GM19463 (cell line): ENCODE measurements at regions not wholly inside any gene's neighbourhood (a gene's known extent, or its start where the extent isn't known, plus 50 kb on each side); places are given as distances from the start of the nearest gene placed in this dataset.

Experiments
- ATAC-seq: cut with Tn5 transposase; IDR thresholded peaks from one replicate; pipeline ENCODE4 v1.9.1; 2021; ENCODE audit warnings: mild to moderate bottlenecking, moderate library complexity; ENCODE audit not compliant: unreplicated experiment

DNA sequence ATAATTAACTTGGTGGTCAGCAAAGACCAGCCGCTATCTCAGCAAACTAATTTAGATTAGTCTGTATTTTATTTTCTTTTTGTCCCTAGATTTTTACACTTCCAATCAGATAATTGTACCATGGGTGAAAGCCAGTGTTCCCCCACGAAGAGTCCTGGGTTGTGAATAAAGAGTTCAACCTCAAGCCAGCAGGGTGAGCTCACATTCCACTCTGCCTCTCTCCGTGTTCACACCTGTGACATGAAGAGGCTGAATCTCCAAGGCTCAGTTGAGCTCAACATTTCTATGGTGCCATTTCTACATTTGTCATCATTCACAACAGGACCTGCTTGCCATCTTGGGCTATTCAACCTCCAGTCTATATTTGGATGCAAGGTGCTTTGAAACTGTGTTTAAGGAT is 771.5 kb downstream of the GALR1 start:
- ATAC-seq, result no peak

- ATAC-seq, result no peak
Measured at GRCh38 chr18:78031589-78031988, 781.9 kb downstream of the GALR1 start.

DNA sequence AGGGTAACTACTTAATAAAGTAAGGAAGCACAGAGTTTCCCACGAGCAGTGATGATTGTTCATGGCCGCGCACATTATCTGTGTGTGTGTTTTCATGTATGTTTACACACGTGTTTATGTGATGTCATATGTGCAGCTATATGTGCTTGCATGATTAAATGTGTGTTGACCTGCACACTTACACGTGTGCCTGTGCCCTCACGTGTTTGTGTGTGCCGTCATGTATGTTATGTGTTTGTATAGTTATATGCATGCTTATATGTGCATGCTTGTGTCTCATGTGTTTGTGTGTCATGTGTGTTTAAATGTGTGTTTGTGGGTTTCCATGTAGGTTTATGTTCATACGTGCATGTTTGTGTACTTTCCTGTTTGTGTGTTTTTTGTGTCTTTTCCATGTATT is 782.3 kb downstream of the GALR1 start:
- no peak for ATAC-seq

DNA sequence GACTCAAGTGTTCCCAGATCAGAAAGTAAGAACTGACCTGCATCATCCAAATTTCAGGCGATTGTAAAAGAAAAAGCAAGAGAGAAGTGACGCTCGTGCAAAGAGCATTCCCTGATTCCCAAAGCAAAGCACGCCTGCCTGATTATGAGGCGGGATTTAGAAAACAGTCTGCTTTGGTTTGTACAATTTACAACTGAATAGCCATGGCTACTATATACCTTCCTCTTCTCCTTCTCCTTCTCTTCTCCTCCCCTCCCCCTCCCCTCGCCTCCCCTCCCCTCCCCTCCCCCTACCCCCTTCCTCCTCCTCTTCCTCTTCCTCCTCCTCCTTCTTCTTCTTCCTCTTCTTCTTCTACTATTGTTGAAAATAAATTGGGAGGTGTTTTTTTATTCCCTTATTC is 782.9 kb downstream of the GALR1 start:
- ATAC-seq, result no peak

GRCh38 chr18:78034755-78035154 is 785.1 kb downstream of the GALR1 start:
- ATAC-seq, result no peak

DNA sequence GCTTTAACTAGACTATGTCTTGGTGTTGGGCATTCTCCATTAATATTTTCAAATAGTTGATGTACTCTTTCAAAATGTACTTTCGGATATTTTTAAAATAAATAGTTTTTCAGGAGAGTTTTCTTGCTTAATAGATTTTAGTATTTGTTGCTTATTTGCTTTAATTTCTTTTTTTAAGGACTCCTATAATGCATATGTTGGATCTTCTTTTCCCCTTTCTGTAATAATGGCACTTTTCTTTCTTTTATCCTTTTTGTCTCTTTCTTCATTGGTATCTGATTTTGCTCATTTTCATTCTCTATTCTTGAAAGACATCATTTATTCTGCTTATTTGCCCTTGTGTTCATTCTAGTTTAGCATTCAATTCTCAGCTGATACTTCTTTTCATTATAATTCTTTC is 791.6 kb downstream of the GALR1 start:
- no peak for ATAC-seq

DNA sequence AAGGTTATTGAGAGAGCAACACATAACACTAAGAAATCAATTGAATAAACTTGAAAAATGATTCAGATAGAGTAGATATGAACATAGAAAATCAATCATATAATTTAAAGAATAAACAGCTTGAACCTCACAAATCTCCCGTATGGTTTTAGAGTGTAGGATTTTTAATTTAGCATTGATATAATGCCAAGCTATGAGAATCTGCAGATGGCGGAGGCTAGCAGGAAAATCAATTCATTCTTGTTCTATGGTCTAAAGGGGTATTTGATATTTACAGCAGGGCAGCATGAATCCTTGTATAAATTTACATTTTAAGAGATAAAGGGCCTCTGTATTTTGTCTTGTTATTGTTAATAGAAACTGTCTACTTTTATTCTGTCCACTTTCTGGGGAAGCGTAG is 797.0 kb downstream of the GALR1 start:
- no peak for ATAC-seq

DNA sequence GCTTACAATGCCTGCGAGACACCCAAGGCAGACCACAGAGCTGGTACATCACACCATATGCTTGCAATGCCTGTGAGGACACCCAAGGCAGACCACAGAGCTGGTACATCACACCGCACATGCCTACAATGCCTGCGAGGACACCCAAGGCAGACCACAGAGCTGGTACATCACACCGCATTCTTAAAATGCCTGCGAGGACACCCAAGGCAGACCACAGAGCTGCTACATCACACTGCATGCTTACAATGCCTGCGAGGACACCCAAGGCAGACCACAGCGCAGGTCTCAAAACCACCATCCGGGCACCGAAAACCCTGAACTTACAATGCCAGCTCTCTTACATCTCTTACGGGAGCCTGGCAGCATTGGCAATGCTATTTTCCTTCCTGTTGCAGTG is 799.6 kb downstream of the GALR1 start:
- ATAC-seq, result no peak

- ATAC-seq, result no peak
Measured at GRCh38 chr18:78054801-78055200, 805.2 kb downstream of the GALR1 start.

- no peak for ATAC-seq
Measured at GRCh38 chr18:78056011-78056410, 806.4 kb downstream of the GALR1 start.

DNA sequence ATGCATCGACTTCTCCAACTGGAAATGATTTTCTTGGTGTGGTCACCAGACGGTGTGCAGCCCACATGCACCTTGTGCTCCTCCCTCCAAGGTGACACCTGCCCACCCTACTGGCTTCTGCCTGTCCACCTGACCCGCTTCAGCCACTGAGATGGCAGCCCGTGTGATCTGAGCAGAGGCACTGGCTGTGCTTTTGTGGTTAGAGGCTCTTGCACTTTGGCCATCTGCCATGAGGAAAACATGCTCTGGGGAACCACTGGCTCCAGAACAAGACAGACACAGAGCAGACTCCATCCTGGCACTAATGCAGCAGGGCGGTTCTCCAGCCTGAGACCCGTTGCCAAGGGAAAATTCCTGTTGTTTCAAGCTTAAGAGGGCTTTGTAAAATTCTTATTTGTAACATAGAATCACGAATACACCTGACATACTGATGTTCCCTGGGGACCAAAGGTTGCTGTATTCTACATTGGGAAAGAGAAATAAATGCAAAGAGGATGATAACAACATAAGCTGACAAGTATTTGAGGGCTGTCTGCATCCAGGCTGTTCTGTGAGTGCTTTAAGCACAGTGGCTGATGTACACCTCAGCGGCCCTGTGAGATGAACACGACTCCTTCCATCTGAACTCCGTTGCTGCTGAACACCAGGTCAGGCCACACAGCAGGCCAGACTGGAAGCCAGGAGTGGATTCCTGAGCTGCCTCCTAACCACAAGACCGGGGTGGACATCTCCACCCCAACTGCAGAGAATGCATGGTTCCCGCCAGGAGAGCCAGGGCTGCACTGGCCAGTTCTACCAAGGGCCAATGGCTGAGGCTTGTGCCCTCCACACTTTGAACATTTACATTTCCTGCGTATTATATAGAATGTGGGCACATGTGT is 820.4 kb downstream of the GALR1 start:
- no peak for ATAC-seq

- ATAC-seq, result no peak
Measured at GRCh38 chr18:78071166-78071710, 821.6 kb downstream of the GALR1 start.

DNA sequence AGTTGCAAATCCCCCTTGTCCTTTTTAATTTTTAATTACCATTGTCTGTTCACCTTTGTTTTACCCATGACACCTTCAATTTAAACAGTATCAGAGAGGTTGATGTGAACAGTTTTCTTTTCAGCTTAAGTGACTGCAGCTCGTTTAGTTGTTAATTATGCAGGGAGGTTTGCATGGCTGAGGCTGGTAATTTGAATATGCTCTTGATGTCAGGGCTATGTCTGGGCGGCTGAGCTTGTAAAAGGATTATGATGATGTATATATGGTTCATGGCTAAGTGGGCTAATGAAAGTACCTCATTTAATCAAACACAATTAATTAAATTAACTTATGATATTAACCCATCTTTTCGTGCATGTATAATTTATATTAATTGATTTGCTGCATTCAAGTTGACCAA is 822.1 kb downstream of the GALR1 start:
- ATAC-seq, result no peak

DNA sequence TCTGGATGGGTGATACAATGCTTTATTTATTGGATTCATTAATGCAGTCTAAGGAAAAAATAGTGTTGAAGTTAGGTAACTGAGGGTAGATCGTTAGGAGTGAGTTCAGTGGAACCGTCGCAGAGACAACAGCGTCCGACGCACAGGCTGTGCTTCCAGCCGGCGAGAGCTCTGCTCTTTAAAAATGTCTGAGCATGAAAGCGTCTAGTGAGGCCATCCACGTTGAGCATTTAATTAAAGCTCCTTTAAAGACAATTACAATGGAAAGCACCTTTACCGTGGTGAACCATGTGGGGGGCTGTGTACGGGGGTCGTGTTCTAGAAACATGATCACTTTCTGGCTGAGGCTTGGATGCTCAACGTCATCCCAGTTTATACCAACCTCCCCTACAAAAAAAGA is 822.7 kb downstream of the GALR1 start:
- no peak for ATAC-seq

GRCh38 chr18:78073275-78073674 is 823.6 kb downstream of the GALR1 start:
- ATAC-seq, result no peak

GRCh38 chr18:78074400-78075020 is 824.9 kb downstream of the GALR1 start:
- ATAC-seq, result no peak

DNA sequence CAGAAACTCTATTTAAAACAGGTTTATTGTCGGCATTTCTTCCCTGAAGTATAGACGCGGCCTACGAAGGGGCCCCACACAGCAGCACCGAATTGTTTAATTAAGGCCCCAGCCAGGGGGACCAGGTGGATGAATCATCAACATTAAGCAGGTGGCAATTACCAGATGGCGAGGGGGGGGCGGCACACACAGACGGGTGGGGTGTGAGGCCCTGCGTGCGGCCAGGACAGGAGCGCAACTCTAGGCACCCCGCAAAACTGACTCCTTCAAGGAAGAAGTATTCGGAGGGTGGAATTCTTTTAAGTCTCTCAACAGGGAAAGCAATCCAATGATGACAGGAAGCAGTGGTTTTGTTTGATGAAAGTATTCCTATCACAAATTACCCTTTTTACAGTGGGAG is 830.4 kb downstream of the GALR1 start:
- no peak for ATAC-seq

DNA sequence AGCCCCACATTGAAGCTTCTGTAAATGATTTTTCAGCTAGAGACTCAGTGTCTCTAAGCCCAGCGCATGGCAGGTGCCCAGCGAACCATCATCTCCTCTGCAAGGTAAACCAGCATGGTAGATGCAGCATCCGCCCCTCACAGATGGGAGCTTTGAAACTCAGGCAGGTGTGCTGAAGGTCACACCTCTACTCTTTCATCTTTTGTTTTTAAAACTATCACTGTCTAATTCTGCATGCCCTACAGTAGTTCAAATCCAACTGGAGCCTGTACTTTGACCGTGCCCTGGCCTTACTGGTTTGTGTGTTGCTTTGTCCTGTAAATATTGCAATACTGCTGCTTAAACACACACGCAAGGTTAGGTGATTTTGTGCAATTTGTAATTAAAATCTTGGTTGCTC is 831.1 kb downstream of the GALR1 start:
- ATAC-seq, result no peak

- ATAC-seq, result no peak
Measured at GRCh38 chr18:78082816-78083215, 833.2 kb downstream of the GALR1 start.

DNA sequence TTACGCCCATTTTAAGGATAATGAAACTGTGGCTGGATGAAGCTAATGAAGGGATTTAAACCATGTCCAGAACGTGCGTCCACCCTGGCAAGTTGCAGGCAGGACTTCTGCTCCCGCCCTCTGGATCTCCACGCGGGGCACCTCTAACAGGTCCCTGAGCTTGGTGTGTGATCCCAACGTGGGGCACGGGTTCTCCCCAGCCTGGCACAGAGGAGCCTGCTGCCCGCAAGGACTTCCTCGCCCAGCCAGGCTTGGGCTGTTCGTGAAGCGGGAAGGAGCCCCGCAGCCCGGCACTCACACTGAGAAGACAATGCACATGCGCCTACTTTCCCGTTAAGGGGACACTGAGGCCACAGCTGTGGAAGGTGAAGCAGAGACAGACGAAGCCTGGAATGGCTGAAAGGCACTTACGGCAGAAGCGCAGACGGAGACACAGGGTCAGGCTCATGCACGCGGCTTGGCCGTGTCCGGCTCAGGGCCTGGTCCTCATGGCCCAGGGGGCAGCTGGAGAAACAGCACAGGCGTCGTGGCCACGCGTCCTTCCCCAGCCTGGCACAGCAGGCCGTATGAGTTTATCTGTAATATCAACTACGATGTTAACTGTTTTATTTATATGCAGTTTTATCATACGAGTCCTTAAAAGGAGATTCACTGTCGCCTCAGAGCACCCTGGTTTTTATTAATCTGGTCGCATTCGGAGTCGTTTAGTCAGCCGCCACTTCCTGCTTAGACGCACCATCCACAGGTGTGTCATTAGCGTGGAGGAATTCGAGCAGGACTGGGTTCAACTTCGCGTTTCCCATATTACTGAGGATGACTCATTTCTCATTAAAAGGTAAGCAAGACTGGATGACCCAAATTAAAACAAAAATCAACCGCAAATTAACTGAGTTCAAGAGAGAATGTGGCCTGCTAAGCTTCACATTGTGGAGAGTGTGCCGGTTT is 835.9 kb downstream of the GALR1 start:
- no peak for ATAC-seq

DNA sequence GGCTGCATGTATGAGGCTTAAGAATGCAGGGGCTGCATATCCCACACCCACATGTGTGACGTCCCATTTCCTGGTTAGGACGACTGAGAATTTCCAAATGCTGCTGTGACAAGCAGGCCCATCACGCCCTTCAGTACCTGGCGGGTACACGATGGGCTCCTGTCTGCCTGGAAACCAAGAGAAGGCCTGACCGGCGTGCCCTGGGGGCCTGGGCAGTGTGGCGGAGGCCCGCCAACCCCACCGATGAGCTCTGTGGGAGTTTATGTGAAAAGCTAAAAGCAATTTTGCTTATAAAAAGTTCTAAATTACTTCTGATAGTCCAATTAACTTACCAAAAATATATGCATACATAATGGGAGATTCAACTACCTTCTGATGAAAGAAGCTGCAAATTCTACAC is 837.3 kb downstream of the GALR1 start:
- ATAC-seq, result no peak
